ENCODE measurements at regions not wholly inside any gene's neighbourhood (a gene's known extent, or its start where the extent isn't known, plus 50 kb on each side); places are given as distances from the start of the nearest gene placed in this dataset.

DNA sequence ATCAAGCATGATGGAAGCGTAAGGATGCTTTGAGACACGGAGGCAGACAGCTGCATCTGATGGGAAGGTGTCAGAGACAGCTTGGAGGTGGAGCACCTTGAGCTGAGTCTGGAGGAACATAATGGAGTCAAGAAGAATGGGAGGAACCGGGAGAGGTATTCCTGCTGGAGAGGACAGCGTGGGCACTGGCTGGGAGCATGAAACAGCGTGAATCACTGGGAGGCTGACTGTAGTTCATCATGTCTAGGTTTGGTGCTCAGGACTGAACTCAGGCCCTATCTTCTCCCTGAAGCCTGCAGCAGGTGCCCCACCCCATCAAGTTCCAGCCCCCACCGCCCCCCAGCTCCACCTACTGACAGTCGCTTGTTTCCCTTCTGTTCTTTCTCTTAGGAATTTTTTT lies 98.6 kb downstream of the TMEM17 start:
- no peak for TF ChIP-seq CTCF (conservative IDR thresholded peaks at IDR 0.05; ENCODE audit: low read length)
- no peak for DNase-seq (ENCODE audit: low read depth)
- H3K4me3 ChIP-seq (ENCODE audit: low read length) = no peak overlapping the region

DNA sequence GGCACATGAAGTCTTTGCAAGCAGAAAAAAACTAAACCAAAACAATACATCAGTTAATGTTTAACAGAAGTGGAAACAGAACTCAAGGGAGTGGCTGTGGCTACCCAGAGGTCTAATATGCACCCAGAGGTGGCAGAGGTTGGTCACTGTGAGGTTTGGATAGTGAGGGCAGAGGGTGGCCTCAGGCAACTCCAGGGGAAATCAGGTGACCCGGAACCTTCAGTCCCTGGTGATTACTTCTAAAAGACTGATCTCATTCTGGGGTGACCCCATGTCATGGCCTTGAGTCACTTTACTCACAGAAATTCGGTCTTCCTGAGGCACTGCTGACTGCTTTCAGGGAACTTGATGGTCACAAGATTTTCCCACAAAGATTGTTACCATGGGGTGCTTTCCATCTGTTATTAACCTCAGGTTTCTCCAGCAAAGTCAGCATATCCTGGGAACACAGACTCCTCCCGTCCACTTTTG lies 99.4 kb downstream of the TMEM17 start:
- no peak for TF ChIP-seq CTCF (conservative IDR thresholded peaks at IDR 0.05; ENCODE audit: low read length)
- no peak for DNase-seq (ENCODE audit: low read depth)
- H3K4me3 ChIP-seq (ENCODE audit: low read length) = no peak overlapping the region

- DNase-seq (ENCODE audit: low read depth) = no peak
- no peak overlapping the region for H3K4me3 ChIP-seq (ENCODE audit: low read length)
- no peak for TF ChIP-seq CTCF (conservative IDR thresholded peaks at IDR 0.05; ENCODE audit: low read length)
These were observed 101.1 kb downstream of the TMEM17 start for GRCh38 chr2:62404913-62405312.

GRCh38 chr2:62402156-62402555 lies 103.8 kb downstream of the TMEM17 start:
- no peak overlapping the region for H3K4me3 ChIP-seq (ENCODE audit: low read length)
- no peak for TF ChIP-seq CTCF (conservative IDR thresholded peaks at IDR 0.05; ENCODE audit: low read length)
- no peak for DNase-seq (ENCODE audit: low read depth)

GRCh38 chr2:62398356-62398755 lies 107.6 kb downstream of the TMEM17 start:
- H3K4me3 ChIP-seq (ENCODE audit: low read length) = no peak overlapping the region
- no peak for TF ChIP-seq CTCF (conservative IDR thresholded peaks at IDR 0.05; ENCODE audit: low read length)
- no peak for DNase-seq (ENCODE audit: low read depth)

- DNase-seq (ENCODE audit: low read depth) = no peak
- no peak for TF ChIP-seq CTCF (conservative IDR thresholded peaks at IDR 0.05; ENCODE audit: low read length)
- no peak overlapping the region for H3K4me3 ChIP-seq (ENCODE audit: low read length)
These were observed 109.1 kb downstream of the TMEM17 start for GRCh38 chr2:62396880-62397279.

DNA sequence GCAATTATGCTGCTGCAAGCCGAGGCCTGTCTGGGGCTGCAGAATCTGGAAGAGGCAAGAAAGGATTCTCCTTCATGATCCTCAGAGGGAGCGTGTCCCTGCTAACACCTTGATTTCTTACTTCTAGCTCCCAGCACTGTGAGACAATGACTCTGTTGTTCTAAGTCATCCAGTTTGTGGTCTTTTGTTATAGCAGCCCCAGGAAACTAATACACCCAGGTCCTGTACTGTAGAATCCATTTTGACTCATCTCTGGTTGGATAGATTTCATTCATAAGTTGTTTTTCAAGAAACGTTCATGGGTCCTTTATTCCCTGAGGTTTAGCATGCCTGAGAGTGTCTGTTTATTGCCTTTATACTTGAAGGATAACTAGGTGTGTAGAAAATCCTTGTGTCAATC lies 112.7 kb downstream of the TMEM17 start:
- no peak overlapping the region for H3K4me3 ChIP-seq (ENCODE audit: low read length)
- no peak for DNase-seq (ENCODE audit: low read depth)
- no peak for TF ChIP-seq CTCF (conservative IDR thresholded peaks at IDR 0.05; ENCODE audit: low read length)

Data from AG10803 (cell line).